Lower leg skin (tissue), 4 donors: ENCODE measurements at regions not wholly inside any gene's neighbourhood (a gene's known extent, or its start where the extent isn't known, plus 50 kb on each side); places are given as distances from the start of the nearest gene placed in this dataset.

Experiments
- DNase-seq, 2 donors: peaks; one replicate each; pipeline ENCODE4 v3.0.0-alpha.2; 2019; ENCODE audit warnings: low spot score in 2 of 2
- H3K4me3 ChIP-seq: fragments of 200-600 bp; sonication (generic); 2 replicates; pipeline ENCODE4 v1.5.1; 2017; ENCODE audit warnings: mild to moderate bottlenecking, low read depth; ENCODE audit not compliant: poor library complexity, severe bottlenecking
- POLR2A ChIP-seq, 2 donors: fragments of 450-650 bp; IDR thresholded peaks; one replicate each; pipeline ENCODE4 v1.6.1; 2016 to 2017; ENCODE audit warnings: antibody characterized with exemption in 2 of 2, mild to moderate bottlenecking in 1 of 2, moderate library complexity in 1 of 2
- WGBS, 2 donors: methylation state at CpG; one replicate each; pipeline ENCODE4 v1.1.5; 2018; 5-methylcytosine and 5-hydroxymethylcytosine counted together
- intact Hi-C: fragments of 100-400 bp; cut with DNase I; formaldehyde crosslinking; loops from one replicate; pipeline ENCODE4 v1.15.0; 2023; ENCODE audit warnings: low total_unique reads
- TF ChIP-seq, protein P1 (sequence below), 3 donors: fragments of 450-650 bp; IDR thresholded peaks; one replicate each; pipeline ENCODE4 v1.5.1; 2016; ENCODE audit warnings: antibody characterized with exemption in 3 of 3, mild to moderate bottlenecking in 3 of 3, moderate library complexity in 2 of 3

DNA sequence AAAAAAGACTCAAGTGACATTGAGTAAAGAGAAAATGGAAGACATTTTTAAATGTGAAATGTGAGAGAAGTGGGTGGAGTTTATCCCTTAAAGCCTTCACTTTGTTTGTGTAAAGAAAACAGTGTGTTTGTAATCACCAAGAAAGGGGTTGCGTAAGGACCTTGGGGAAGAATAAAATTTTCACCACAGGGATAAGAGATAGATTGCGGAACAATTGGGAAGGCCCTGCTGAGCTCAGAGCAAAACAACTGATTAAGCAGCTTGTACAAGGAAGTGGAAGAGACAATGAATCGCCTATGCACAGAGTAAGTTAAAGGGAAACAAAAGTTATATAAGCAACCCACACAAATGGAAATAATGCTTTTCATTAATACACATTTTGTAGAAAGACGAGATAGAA, 327.7 kb downstream of the RAD51AP2 start:
- intact Hi-C loops: no loop called here
- H3K4me3 ChIP-seq: no peak overlapping the region
- no peak for TF ChIP-seq POLR2A (IDR thresholded peaks at IDR 0.05)
- WGBS, 2 donors: 83 to 84% methylated on average over 4 of the region's 4 CpGs
- no peak for DNase-seq

DNA sequence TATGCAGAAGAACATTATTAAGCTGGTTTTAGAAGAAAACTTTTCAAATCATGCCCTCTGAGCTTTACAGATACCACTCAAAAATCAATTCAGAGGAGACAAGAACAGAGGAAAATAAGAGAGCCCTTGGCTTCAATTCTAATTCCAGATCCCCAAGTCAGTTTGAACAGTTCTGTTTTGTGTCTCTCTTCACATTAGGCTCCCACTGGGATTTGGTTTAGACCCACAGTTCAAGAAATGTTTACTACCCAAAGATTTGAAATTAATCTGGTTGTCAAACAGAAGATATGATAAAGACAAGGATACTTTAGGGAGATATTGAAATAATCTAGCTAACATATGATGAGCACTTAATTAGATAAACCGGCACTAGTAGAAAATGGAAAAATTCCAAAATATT, 329.5 kb downstream of the RAD51AP2 start:
- DNase-seq: no peak
- intact Hi-C loops: no loop called here
- TF ChIP-seq POLR2A (IDR thresholded peaks at IDR 0.05): no peak
- TF ChIP-seq, protein P1, sequence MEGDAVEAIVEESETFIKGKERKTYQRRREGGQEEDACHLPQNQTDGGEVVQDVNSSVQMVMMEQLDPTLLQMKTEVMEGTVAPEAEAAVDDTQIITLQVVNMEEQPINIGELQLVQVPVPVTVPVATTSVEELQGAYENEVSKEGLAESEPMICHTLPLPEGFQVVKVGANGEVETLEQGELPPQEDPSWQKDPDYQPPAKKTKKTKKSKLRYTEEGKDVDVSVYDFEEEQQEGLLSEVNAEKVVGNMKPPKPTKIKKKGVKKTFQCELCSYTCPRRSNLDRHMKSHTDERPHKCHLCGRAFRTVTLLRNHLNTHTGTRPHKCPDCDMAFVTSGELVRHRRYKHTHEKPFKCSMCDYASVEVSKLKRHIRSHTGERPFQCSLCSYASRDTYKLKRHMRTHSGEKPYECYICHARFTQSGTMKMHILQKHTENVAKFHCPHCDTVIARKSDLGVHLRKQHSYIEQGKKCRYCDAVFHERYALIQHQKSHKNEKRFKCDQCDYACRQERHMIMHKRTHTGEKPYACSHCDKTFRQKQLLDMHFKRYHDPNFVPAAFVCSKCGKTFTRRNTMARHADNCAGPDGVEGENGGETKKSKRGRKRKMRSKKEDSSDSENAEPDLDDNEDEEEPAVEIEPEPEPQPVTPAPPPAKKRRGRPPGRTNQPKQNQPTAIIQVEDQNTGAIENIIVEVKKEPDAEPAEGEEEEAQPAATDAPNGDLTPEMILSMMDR (IDR thresholded peaks at IDR 0.05): no peak
- 53 to 56% methylated on average over 1 of the region's 1 CpG for WGBS, 2 donors
- H3K4me3 ChIP-seq: no peak overlapping the region

DNA sequence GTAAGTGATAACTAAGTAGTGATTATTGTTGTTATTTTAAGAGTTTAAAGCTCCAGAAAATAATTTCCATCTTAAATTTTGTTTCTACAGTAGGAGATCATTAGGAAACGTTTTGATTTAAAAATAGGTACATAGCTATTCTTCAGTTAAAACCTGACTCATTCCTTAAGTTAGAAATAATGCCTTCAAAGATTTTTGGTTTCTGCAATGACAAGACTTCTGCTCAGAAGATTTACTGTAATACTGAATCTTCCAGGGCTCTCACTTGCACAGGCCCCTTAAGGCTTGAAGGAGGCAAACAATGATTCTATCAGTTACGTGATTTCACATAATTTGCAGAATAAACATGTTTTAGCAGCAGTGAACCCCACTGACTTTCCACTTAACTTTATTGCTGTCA, 333.7 kb downstream of the RAD51AP2 start:
- intact Hi-C loops: no loop called here
- H3K4me3 ChIP-seq: no peak overlapping the region
- 59 to 65% methylated on average over 2 of the region's 2 CpGs for whole genome bisulfite sequencing, 2 donors
- no peak for DNase-seq
- TF ChIP-seq POLR2A (IDR thresholded peaks at IDR 0.05): no peak
- TF ChIP-seq, protein P1 (IDR thresholded peaks at IDR 0.05): no peak

GRCh38 chr2:17182399-17182798, 335.8 kb downstream of the RAD51AP2 start:
- DNase-seq: no peak
- intact Hi-C loops: no loop called here
- TF ChIP-seq POLR2A (IDR thresholded peaks at IDR 0.05): no peak
- TF ChIP-seq, protein P1 (IDR thresholded peaks at IDR 0.05): no peak
- no peak overlapping the region for H3K4me3 ChIP-seq

- TF ChIP-seq, protein P1 (IDR thresholded peaks at IDR 0.05): no peak
- TF ChIP-seq POLR2A (IDR thresholded peaks at IDR 0.05): no peak
- DNase-seq: no peak
- WGBS, 2 donors: 66 to 71% methylated on average over 4 of the region's 4 CpGs
- intact Hi-C loops: no loop called here
- H3K4me3 ChIP-seq: no peak overlapping the region
Observed at GRCh38 chr2:17181051-17181752, 337.0 kb downstream of the RAD51AP2 start.

DNA sequence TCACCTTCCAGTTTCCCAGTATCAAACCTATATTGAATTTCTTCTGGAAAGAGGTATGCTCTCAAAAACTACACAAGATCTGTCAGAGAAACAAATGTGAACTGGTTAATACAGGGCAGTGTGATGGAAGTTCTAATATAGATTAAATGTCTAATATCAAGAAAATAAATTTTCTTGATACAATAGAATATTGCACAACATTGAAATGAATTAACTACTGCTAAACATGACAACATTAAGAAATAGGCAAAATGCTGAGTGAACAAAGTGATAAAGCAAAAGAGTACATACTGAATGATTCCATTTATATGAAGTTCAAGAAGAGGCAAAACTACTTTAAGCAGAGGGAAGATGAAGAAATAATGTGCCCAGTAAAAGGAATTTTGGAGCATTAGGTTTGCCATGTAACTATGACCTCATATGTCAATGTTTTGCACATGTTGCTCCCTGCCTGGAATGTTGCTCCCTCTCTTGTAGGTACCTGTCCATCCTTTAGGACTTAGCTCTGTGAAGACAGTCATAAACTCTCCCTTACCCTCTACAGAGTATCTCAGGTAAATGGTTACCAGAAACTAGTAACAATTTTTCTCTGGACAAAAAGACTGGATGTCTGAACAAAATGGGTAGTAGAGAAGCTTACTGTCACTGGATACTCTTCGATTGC, 339.0 kb downstream of the RAD51AP2 start:
- no peak overlapping the region for H3K4me3 ChIP-seq
- intact Hi-C loops: no loop called here
- no peak for DNase-seq
- TF ChIP-seq, protein P1 (IDR thresholded peaks at IDR 0.05): no peak
- TF ChIP-seq POLR2A (IDR thresholded peaks at IDR 0.05): no peak
- WGBS, 2 donors: 87 to 89% methylated on average over 1 of the region's 1 CpG
